Pancreas (tissue), 10 donors: ENCODE measurements at regions not wholly inside any gene's neighbourhood (a gene's known extent, or its start where the extent isn't known, plus 50 kb on each side); places are given as distances from the start of the nearest gene placed in this dataset.

ENCODE experiments used
- ATAC-seq, 4 donors: fragments of 200-7000 bp; cut with Tn5 transposase; one replicate each; pipeline versions ENCODE4 v1.8.0 to v1.9.1; 2020; ENCODE audit warnings: mild to moderate bottlenecking in 4 of 4, moderate library complexity in 4 of 4
- DNase-seq, 6 donors: peaks; one replicate each; pipeline ENCODE4 v3.0.0-alpha.2; 2020
- FAIRE-seq: peaks from 2 replicates; lab custom pipeline; 2012; peaks lifted over from hg19 to GRCh38; lab: Jason Lieb, UNC
- H3K27ac ChIP-seq, 4 donors: fragments of 200-600 bp; sonication (generic); 1 replicate in 3 of 4; 2 replicates in 1 of 4; pipeline versions ENCODE4 v1.5.0 to v1.8.0; 2020
- H3K27me3 ChIP-seq, 4 donors: fragments of 200-600 bp; one replicate each; pipeline ENCODE4 v1.8.0; 2021
- H3K36me3 ChIP-seq, 3 donors: fragments of 200-600 bp; sonication (generic) in 1 of 3; one replicate each; pipeline versions ENCODE4 v1.5.0 to v1.8.0; 2020 to 2021
- H3K4me1 ChIP-seq, 3 donors: fragments of 200-600 bp; one replicate each; pipeline ENCODE4 v1.8.0; 2021
- H3K4me3 ChIP-seq, 4 donors: fragments of 200-600 bp; sonication (generic) in 2 of 4; one replicate each; pipeline versions ENCODE4 v1.5.0 to v1.8.0; 2020 to 2021
- H3K9me3 ChIP-seq, 4 donors: fragments of 200-600 bp; one replicate each; pipeline ENCODE4 v1.8.0; 2021
- WGBS, 2 donors: extraction: QIAGEN DNeasy Blood & Tissue Kit; methylation state at CpG; one replicate each; pipeline ENCODE4 v1.1.7; 2013; 5-methylcytosine and 5-hydroxymethylcytosine counted together
- intact Hi-C, 3 donors: fragments of 100-400 bp; cut with DNase I; formaldehyde crosslinking; loops; one replicate each; pipeline versions ENCODE4 v1.11.1 to v1.14.2; 2022
- TF ChIP-seq, protein P1 (sequence below), 4 donors: fragments of 200-600 bp; sonication (generic) in 3 of 4; IDR thresholded peaks; one replicate each; pipeline versions ENCODE4 v1.5.0 to v1.8.0; 2021; ENCODE audit warnings: antibody characterized with exemption in 4 of 4
- donor health status: healthy with polysubstance abuse.
- donor health status: DM: no; HTN: no; CAD: no; lungs with moderate emphysema.
- donor health status: DM: no; HTN: no; CAD: no.
- donor health status: control.
- donor health status: control.
- donor health status: Bipolar disorder and iron deficiency.
- donor health status: DM: yes; HTN: yes; CAD: no.
- donor health status: DM: no; HTN: no; CAD: no.
- donor health status: DM: no; HTN: no; CAD: no.
- donor health status: DM: yes; HTN: yes; CAD: no.

- DNase-seq: no peak
- TF ChIP-seq, protein P1, sequence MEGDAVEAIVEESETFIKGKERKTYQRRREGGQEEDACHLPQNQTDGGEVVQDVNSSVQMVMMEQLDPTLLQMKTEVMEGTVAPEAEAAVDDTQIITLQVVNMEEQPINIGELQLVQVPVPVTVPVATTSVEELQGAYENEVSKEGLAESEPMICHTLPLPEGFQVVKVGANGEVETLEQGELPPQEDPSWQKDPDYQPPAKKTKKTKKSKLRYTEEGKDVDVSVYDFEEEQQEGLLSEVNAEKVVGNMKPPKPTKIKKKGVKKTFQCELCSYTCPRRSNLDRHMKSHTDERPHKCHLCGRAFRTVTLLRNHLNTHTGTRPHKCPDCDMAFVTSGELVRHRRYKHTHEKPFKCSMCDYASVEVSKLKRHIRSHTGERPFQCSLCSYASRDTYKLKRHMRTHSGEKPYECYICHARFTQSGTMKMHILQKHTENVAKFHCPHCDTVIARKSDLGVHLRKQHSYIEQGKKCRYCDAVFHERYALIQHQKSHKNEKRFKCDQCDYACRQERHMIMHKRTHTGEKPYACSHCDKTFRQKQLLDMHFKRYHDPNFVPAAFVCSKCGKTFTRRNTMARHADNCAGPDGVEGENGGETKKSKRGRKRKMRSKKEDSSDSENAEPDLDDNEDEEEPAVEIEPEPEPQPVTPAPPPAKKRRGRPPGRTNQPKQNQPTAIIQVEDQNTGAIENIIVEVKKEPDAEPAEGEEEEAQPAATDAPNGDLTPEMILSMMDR (IDR thresholded peaks at IDR 0.05): no peak
- ATAC-seq: no peak
- Histone ChIP-seq H3K9me3 (no peaks in the 10 kb centered on the region), H3K4me1 (peaks cover 0 to 10% (median 0%) of the 10 kb centered on the region in 3 donors), H3K36me3 (no peaks in the 10 kb centered on the region), H3K27me3 (no peaks in the 10 kb centered on the region), H3K27ac (no peak overlapping the region), H3K4me3 (no peak overlapping the region)
- WGBS, 2 donors: 68 to 73% methylated on average over 4 of the region's 4 CpGs
- intact Hi-C loops: loop anchor here in 1 of 3 donors (10.0 kb wide), 1 partner anchor 324 kb away; no protein-coding TSS in a partner anchor
- no peak for FAIRE-seq
These were observed 130.7 kb downstream of the SIPA1L2 start for GRCh38 chr1:232499188-232499587.

GRCh38 chr1:232493869-232494268, 136.1 kb downstream of the SIPA1L2 start:
- FAIRE-seq (no peak), DNase-seq (no peak), ATAC-seq (no peak)
- TF ChIP-seq, protein P1 (IDR thresholded peaks at IDR 0.05): no peak
- intact Hi-C loops: loop anchor here in 1 of 3 donors (10.0 kb wide), 1 partner anchor 319 kb away; no protein-coding TSS in a partner anchor
- Histone ChIP-seq H3K4me1 (peaks cover 0 to 10% (median 0%) of the 10 kb centered on the region in 3 donors), H3K9me3 (no peaks in the 10 kb centered on the region), H3K27ac (no peak overlapping the region), H3K27me3 (no peaks in the 10 kb centered on the region), H3K4me3 (no peak overlapping the region), H3K36me3 (no peaks in the 10 kb centered on the region)
- WGBS, 2 donors: 80 to 82% methylated on average over 4 of the region's 4 CpGs

DNA sequence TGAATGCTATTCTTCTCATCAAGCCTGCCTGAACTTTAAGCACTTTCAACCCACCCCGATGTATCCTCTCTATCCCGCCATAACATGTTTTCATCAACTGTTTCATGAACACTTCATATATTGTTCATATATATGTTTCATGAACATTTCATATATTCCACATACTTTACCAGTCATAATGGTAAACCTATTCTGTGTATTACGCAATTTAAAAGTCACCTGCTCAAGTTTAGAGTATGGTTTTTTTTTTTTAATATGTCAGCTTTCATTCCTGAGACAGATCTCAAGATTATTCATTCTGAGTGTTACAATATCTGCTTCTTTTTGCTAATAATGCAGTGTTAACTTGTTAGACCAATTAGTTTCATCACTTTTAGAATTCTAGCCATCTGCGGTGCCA, 140.7 kb downstream of the SIPA1L2 start:
- intact Hi-C loops: no loop called here
- Histone ChIP-seq H3K36me3 (no peaks in the 10 kb centered on the region), H3K27me3 (no peaks in the 10 kb centered on the region), H3K9me3 (no peaks in the 10 kb centered on the region), H3K4me1 (no peaks in the 10 kb centered on the region), H3K27ac (no peak overlapping the region), H3K4me3 (no peak overlapping the region)
- FAIRE-seq (no peak), DNase-seq (no peak), ATAC-seq (no peak)
- TF ChIP-seq, protein P1 (IDR thresholded peaks at IDR 0.05): no peak
- 92 to 95% methylated on average over 4 of the region's 4 CpGs for WGBS, 2 donors

DNA sequence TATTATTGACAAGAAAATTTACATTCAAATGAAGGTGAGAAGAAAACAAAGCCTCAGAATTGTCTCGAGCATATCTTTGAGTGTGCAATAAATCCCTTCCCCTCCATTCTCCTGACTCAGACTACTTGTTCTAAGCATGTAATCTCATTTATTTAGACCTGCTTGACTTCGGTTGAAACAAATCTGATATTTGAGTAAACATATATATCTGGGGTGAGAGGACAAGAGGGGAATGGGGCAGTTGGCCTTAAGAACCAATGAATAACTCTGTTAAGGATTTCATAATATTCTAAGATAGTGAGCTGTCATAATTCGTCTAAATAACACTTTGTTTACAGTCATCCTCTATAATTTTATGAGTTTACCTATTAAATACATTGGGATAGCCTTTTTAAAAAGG, 142.7 kb downstream of the SIPA1L2 start:
- no peaks in the 10 kb centered on the region for H3K27me3 ChIP-seq
- ATAC-seq: no peak
- H3K36me3 ChIP-seq: no peaks in the 10 kb centered on the region
- no peak overlapping the region for H3K27ac ChIP-seq
- H3K9me3 ChIP-seq: no peaks in the 10 kb centered on the region
- TF ChIP-seq, protein P1 (IDR thresholded peaks at IDR 0.05): no peak
- intact Hi-C loops: no loop called here
- FAIRE-seq: no peak
- H3K4me1 ChIP-seq: no peaks in the 10 kb centered on the region
- H3K4me3 ChIP-seq: no peak overlapping the region
- DNase-seq: no peak
- WGBS, 2 donors: 57 to 61% methylated on average over 3 of the region's 3 CpGs

GRCh38 chr1:232486454-232487207, 143.3 kb downstream of the SIPA1L2 start:
- intact Hi-C loops: no loop called here
- ATAC-seq: peak in 2 of 4 donors; percentile 47 to 64
- H3K27me3 ChIP-seq: no peaks in the 10 kb centered on the region
- DNase-seq: no peak
- H3K27ac ChIP-seq: no peak overlapping the region
- WGBS, 2 donors: 57 to 62% methylated on average over 2 of the region's 2 CpGs
- no peaks in the 10 kb centered on the region for H3K9me3 ChIP-seq
- no peak overlapping the region for H3K4me3 ChIP-seq
- no peak for FAIRE-seq
- TF ChIP-seq, protein P1 (IDR thresholded peaks at IDR 0.05): no peak
- no peaks in the 10 kb centered on the region for H3K4me1 ChIP-seq
- H3K36me3 ChIP-seq: no peaks in the 10 kb centered on the region
